Activated CD4-positive, alpha-beta T cell treated with anti-CD3 and anti-CD28 coated beads for 24 hours (primary cell): ENCODE measurements at regions not wholly inside any gene's neighbourhood (a gene's known extent, or its start where the extent isn't known, plus 50 kb on each side); places are given as distances from the start of the nearest gene placed in this dataset.

ENCODE experiments used
- DNase-seq, 2 donors: peaks; one replicate each; pipeline ENCODE4 v3.0.0-alpha.2; 2020; ENCODE audit warnings: low read depth in 2 of 2

DNA sequence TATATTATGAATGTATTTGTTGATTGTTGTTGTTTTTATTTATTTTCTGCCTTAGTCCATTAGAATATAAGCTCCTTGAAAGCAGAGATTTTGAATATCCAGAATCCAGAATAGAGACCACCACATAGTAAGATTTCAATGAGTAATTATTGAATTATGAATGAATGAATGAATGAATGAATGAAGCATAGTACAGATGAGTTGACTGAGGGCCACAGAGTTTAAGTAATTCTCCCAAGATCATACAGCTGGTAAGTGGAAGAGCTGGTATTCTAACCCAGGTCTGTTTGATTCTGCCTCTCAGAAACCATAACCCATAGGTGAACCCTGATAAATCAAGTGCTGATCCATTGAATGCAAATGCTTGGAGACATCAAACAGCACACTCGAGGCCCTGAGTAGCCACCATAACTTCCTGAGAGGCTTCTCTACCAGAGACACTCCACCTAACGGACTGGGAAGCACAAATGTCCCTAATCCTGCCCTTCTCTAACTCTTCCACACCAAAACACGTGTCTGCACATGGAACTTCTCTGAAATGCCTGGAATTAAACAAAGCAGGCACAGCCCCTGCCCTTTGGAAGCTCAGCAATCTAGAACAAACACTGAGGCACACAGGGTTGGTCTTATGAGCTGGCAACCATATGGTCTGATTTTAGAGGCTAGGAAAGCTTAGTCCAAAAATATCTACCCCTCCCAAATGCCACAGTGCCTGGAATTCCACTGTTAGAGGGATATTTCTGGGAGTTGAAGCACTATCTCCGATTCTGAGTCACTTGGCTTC lies 190.1 kb downstream of the FOXO1 start:
- no peak for DNase-seq

DNA sequence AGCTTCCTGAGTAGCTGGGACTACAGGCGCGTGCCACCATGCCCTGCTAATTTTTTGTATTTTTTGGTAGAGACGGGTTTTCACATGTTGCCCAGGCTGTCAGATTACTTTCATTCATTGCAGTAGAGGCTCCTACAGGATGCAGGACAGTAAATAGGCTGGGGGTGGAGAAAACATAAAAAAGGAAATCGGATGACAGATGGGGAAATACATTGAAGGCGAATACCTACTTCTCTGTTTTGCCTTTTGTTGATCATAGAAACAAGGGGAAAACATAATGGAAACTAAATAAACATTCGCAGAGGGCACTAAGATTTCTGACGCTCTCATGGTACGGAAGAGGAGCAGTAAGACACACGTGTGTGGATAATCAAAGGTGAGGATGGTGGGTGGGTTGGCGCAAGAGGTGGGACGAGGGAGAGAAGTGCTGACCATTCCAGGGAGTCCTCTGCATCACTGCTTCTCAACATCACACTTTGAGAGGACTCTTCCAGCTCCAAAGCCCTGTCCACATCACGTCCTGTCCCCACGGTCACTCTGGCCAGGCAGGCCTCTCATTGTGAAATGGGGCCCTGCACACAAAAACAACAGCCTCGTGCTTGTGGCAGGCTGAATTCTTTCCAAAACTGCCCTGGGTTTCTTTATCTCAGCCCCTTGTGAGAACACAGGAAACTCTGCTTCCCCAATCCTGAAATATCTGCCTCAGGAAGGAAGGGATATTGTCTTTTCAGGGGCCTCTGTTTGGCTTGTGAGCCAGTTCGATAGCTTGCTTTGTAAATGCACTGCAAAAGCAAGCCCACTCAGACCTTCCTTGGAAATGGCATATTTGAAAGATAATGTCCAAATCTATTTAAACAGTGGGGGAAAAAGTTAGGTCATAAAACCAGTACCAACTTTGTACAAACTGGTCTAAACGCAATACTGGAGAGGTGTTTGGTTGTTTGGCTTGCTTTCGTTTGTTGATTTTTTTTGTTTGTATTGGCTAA lies 188.5 kb downstream of the FOXO1 start:
- no peak for DNase-seq

DNA sequence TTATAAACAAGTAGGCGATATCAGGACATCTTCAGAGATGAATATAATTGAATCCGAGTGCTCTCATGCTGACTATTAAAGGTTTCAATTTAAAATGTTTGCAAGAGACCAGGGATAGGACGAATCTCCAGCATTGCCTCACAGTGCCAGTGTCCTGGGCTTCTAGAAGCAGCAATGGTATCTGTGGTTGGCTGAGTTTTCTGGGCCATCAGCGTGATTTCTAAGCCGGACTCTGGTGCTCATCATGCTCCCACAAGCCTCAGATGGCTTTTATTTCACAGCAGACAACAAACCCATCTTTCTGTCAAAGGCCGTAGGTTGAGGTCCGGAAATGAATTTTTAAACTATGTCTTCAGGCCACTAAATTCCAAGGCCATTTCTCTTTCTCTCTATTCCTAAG lies 187.7 kb downstream of the FOXO1 start:
- DNase-seq, result no peak

DNA sequence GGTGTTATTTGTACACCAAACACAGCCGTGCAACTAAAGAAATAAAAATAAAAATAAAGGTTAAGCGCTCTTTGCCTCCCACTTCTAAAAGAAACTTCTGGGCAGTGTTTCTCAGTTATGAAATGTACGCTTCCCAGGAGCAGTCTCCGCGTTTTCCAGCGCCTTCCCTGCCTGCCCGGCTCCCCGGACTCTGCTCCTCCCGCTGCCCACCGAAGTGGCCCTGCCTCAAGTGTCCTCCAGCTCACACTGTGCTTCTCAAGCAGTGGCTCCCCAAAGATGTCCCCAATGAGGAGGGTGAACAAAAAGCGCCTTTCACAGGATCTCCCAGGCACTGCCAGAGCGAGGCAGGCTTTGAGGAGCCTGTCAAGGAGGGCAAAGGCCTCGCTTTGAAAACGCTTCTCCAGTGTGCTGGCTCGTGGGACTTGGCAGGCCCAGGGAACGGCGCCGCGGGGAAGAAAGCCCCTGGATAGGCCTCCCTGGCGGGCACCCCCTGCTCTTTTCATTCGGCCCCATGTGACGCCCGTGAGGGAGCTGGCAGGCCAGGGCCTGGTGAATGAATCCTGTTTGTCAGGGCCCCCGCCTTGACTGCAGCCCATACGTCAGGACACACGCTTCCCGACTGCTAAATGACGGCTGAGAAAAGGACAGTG lies 187.1 kb downstream of the FOXO1 start:
- no peak for DNase-seq

DNA sequence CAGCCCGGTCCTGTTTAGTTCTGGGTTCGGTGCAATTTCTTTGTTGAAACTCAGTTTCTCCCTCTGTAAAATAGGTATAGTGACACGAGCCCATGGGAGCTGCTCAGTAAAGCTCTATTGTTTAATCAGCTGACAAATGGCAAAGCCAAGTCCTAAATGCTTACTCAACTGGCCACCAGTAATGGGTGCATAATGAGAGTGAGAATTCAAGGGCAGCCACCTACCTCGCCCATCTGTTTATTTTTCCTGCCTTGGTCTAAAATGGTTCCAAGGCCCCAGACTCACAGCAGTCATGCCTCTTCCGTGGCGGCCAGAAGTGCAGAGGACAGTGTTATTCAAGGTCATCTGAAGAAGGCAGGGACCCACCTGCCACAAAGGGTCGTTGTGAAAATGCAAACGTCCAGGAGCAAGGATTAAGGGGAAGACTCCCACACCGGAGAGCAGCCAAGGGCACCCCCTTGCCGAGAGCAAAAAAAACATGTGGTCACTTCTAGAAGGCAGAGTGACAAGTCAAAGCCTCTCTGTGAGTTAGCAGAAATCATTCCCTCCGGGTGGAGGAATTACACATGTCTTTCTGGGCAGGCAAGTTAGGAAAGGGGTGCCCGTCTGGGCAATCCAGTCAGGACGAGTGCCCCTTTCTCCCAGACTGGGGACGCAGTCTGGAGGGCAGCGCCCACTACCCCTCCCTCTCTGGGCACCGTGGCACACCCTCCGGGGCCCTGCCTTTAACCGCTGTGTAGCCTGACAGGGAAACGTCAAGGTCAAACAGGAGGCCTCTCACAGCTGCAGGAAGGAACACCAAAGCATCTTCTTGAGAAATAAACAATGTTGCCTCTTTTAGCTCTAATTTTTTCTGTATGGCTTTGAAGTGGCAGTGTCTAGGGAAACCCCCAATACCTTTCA lies 186.2 kb downstream of the FOXO1 start:
- no peak for DNase-seq

DNA sequence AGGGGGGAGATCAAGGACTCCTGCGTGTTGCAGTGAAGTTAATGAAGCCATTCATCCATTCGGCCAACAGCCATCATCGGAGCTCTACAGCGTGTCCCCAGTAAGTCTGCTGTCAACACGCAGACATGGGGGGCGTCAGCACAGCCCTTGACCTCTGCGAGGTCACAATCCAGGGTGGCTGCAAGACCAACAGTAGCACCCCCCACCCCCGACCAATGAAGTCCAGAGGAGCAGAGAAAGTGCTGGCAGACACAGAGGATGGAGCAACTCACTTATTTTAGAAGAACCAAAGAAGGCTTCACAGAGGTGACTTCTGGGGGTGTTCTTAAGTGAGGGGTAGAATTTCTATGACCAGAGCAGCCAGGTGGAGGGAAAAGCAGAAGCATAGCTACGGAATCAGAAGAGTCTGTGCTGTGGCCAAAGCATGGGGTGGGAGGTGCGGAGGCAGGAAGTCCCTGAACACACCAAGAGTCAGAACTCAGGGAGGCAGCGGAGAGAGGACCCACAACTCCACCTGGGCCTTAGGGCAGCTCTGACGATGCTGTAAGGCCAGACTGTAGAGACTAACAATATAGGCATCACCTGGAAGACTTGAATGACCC lies 185.4 kb downstream of the FOXO1 start:
- DNase-seq, result no peak

DNA sequence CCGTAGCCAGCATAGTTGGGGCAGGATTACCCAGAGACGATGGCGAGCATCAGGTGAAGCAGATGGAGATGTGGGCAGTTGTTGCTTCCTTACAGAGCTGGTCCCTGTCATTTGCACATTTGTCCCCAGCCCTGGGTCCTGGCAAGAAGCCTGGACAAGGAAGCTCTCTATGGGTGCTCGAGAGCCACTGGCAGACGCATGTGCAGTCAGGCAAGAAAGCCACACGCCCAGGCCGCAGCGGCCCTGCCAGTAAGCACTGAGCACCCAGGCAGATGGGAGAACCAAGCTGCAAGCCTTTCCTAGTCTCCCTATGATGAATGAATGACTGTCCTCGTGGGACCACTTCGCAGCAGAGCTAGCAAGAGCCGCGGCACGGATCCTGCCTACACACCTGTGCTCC lies 182.8 kb downstream of the FOXO1 start:
- DNase-seq, result no peak

DNA sequence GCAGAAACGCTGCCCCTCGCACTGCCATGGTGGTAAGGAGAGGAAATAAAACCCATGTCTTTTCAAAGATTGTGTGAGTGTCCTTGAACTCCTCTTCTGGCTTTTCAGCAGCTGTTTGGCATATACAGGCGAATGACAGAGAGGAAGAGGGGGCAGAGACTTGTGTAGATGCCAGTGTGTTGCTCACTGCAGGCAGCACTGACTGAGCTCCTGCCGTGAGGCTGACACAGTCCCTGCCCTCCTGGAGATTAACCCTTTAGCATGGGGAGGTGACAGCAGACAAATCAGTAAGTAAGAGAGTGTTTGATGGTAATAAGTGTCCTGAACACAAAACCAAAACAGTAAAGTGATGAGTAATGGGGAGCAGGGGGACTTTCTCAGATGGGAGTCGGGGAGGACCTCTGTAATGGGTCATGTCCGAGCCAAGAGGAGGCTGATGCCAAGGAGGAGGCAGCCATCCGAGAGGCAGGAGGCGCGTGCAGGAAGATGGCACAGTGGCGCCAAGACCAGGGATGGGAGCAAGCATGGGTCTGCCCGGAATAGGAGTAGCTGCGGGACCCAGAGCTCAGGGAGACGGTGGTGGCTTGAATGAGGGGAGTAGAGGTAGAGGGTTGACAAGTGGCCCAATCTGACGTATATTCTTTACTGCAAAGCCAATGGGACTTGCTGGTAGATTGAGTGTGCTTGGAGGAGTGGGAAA lies 182.2 kb downstream of the FOXO1 start:
- peak in 1 of 2 donors; percentile 14 for DNase-seq

DNA sequence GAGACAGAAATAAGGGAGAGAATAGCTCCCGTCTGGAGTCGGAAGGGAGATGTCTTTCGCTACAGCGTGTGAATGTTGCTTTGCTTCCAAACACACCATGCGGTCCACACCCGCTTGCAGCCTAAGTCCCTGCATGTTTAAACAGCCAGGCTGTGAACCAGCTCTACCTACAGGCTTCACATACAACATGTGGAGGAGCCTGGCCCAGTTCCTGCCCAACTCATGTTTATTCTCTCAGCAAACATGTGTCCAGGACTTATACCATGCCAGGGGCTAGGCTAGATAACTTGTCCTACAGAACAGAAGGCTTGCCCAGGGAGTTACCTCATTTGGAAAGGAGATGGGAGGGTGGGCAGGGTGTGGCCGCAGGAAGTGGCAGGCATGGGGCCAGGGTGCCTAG lies 181.5 kb downstream of the FOXO1 start:
- DNase-seq, result no peak

DNA sequence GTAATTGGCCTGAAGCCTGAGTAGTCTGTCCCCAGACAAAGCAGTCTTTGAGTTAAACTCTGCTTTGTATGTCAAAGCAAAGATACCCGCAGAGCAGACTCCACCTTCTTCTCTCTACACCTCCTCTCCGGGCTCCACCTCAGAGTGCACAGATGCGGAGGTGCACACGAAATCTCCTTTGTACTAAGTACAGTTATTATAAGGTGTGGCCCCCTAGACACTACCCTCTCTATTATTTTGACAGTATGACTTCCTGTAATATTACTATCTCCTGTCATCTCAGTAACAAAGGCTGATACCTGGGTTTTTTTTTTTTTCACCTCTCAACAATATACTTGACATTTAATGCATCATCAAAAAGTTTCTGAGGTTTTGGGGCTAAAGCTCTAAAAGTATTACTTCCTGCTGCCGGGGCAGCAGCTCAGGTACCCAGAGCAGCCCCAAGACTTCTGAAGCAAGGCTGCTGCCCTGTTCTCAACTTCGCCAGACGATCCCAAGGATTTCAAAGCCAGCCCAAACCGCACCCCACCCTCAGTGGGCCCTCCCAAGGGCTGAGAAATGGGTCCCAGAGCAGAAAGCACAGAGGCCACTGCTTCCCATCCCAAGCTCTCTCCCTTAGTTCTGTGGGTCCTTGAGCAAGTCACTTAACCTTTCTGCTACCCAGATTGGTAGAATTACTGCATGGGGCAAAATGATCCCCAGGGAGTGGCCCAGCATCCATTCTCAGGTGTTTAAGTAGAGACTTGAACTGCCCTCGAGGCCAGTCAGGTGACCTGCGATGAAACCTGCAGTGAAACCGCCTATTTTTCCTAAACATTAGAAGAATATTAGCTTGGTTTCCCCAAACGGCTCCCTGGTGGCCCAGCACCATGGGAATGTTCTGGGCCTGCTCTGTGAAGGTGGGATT lies 180.6 kb downstream of the FOXO1 start:
- DNase-seq, result peak; percentile 30 to 47

DNA sequence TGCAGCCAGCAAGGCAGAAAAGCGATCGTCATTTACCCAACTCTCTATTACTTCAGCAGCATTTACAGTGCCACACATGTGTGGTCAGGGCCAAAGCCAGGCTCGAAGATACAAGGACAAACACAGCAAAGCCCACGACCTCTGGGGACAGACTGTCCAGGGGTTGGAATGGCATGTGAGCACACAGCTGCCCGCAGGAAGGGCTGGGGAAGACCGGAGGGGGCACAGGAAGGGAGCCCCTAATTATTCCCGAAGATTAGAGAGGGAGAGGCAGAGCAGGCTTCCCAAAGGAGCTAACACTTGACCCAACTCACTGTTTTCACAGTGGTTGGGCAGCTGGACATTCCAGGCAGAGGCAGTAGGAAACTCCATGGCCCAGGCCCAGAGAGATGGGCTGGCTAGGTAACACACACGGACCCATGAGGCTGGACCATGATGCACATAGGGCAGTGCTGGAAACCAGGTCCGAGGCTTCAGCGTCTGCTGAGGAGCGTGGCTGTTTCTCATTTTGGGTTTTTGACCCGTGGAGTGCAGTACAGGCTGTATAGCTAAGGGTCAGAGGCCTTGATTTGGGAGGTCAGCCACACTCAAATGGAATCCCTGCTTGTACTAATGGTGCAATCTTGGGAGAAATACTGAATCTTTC lies 179.8 kb downstream of the FOXO1 start:
- no peak for DNase-seq

DNA sequence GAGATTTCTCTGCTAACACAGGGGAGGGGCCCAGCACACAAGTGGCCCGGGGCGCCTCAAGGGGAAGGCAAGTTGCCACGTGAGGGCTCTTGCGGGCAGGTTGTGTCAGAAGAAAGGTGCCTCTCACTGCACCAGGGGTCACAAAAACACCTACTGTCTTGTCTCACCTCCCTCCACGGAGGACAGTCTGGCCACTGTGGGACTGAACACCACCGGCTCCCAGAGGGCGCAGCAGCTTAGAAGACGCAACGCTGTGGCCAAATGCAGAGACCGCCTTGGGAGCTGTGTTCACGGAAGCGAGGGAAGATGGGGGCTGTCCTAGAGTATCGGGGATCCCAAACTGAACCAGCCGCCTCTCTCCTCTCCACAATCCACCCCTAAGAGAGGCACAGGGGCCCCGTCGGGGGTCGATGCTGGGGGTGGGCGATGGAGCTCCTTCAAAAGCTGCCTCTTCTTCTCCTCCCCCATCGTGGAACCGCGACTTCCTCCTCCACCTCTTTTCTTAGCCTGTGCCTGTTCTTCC lies 177.5 kb downstream of the FOXO1 start:
- DNase-seq, result no peak

DNA sequence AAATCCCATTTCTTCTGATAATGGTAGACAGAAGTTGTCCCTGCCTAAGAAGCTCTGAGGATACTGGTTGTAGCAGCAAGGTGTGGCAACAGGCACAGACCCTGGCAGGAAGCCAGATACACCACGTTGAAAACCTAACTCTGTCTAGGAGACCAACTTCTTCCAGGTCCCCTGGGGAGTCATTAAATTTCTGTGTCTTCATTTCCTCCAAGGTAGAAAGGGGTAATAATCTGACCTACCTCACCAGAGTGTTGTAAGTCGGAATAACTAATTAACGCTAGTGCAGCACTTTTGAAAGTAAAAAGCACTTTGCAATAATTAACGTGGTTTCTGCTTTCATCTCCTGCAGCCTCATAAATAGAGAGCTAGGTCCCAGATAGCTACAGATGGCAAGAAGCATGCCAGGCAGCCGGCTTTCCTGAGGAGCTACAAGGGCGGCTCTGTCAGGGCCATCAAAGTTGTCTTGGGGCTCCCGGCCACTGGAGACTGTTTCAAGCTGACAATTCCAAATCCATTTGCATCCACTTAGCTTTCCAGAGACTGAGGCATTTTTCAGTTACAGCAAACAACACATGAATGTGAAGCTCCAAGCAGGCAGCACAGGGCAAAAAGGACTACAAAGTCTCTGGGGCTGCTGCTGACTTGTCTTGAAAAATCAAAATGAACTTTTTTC lies 176.2 kb downstream of the FOXO1 start:
- DNase-seq, result peak in 1 of 2 donors; percentile 30

DNA sequence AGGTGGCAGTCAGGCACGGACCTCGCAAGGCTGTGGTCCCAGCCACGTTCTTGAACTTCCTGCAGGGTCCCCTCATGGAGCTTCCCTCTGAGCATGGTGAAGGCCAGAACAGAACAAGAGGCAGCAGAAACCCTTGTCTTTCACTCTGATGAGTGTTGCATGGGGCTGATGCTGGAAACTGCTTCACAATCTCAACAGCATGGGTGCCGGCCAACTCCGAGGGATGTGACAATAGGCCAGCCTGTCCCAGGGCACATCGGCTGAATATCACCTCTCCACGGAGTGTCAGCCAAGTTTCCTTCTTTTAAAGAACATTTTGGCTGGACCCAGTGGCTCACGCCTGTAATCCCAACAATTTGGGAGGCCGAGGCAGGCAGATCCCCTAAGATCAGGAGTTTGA lies 173.9 kb downstream of the FOXO1 start:
- no peak for DNase-seq

DNA sequence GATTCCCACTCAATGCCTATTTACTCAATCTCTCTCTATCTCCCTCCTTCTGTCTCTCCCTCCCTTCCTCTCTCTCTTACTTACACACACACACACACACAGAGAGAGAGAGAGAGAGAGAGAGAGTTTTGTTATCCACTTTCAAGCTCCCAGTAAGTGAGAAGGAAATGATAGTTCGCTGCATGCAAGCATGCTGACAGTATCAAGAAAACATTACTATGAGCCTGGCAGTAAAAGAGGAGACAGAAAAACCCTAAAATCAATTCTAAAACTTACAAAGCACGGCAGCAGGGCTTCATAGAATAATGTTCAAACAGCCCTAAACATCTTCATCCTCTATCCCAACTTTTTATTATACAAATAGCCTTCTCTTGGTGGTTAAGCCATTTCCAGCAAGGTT lies 171.9 kb downstream of the FOXO1 start:
- DNase-seq, result no peak

DNA sequence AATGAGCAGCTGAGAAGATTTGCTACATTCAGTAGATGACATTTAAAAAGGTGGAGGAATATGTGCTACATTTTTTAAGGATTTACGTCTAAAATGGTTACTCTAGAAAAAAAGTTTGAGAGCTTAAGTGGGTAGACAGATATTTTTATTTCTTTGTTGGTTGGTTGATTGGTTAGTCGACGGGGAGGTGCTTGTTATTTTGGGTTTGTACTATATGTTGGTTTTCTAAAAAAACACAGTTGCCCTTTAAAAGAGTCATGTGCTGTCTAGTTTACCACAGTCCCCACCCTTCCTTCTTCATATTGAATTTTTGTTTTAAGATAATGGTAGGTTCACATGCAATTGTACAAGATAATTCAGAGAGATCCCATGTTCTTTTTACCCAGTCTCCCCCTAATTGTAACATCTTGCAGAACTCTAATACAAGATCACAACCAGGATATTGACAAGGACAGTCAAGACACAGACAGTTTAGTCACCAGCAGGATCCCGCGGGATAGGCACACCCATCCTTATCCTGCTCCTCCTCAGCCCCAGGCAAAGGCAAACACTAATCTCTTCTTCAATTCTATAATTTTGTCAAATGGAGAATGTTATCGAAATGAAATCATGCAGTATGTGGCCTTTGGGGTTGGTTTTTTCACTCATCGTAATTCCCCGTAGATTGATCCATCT lies 171.4 kb downstream of the FOXO1 start:
- DNase-seq, result no peak

DNA sequence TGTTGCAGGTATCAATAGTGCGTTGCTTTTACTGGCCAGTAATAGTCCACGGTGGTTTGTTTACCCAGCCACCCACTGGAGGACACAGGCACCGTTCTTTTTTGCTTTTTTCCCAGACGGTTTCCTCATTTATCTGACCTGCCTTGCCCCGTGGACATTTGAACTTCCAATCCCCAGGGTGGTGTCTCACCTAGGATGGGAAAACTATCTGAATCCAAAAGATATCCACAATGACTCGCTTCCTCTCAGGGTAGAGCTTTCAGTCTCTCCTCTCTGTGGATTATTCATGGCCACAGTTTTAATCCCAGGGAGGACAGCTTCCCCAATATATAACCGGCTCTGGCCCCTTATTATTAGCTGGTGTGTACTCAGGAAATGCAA lies 170.8 kb downstream of the FOXO1 start:
- no peak for DNase-seq
